GM12878 (cell line): ENCODE measurements at regions not wholly inside any gene's neighbourhood (a gene's known extent, or its start where the extent isn't known, plus 50 kb on each side); places are given as distances from the start of the nearest gene placed in this dataset.

Experiments
- BHLHE40 ChIP-seq, 2 experiments: fragments of 450-650 bp in 1 of 2; IDR thresholded peaks; 2 replicates each; pipeline ENCODE4 v1.6.1; 2011 to 2017; ENCODE audit warnings: low read depth in 2 of 2, borderline replicate concordance in 1 of 2, improper control_type of control experiment in 1 of 2, low read length in 1 of 2, mild to moderate bottlenecking in 1 of 2
- CBX5 ChIP-seq: sonication (generic); IDR thresholded peaks from 2 replicates; pipeline ENCODE4 v1.6.1; 2016; ENCODE audit warnings: low read depth, moderate library complexity, mild to moderate bottlenecking, inconsistent platforms
- CREB1 ChIP-seq: IDR thresholded peaks from 2 replicates; pipeline ENCODE4 v1.6.1; 2012; ENCODE audit warnings: low read depth, mild to moderate bottlenecking, inconsistent platforms
- CTCF ChIP-seq, 3 experiments: IDR thresholded peaks in 2 of 3; conservative IDR thresholded peaks in 1 of 3; 2 replicates each; pipeline ENCODE4 v1.5.1; 2011; ENCODE audit warnings: low read depth in 3 of 3, low read length in 3 of 3, mild to moderate bottlenecking in 3 of 3, control low read depth in 2 of 3, moderate library complexity in 2 of 3, inconsistent platforms in 1 of 3, mixed read lengths in 1 of 3; ENCODE audit not compliant: control insufficient read depth in 2 of 3, insufficient read depth in 1 of 3; ENCODE audit errors: extremely low read depth in 1 of 3
- HDAC2 ChIP-seq: fragments of 200-600 bp; sonication (generic); IDR thresholded peaks from 2 replicates; pipeline ENCODE4 v1.6.1; 2017
- KDM1A ChIP-seq: fragments of 200-600 bp; sonication (generic); IDR thresholded peaks from 2 replicates; pipeline ENCODE4 v1.6.1; 2016; ENCODE audit warnings: borderline replicate concordance
- NFXL1 ChIP-seq: fragments of 450-650 bp; IDR thresholded peaks from 2 replicates; pipeline ENCODE4 v1.6.1; 2017; ENCODE audit warnings: antibody characterized with exemption, mild to moderate bottlenecking, borderline replicate concordance
- POLR2AphosphoS5 ChIP-seq: IDR thresholded peaks from 2 replicates; pipeline ENCODE4 v1.6.1; 2011; ENCODE audit warnings: mild to moderate bottlenecking, low read length, inconsistent platforms
- POU2F2 ChIP-seq: IDR thresholded peaks from 3 replicates; pipeline ENCODE4 v1.6.1; 2011; ENCODE audit warnings: low read depth, mild to moderate bottlenecking, low read length, borderline replicate concordance
- SUZ12 ChIP-seq: fragments of 200-600 bp; sonication (generic); IDR thresholded peaks from one replicate; pipeline ENCODE4 v1.6.1; 2018; ENCODE audit warnings: antibody characterized with exemption, mild to moderate bottlenecking; ENCODE audit not compliant: unreplicated experiment
- YY1 ChIP-seq: IDR thresholded peaks from 2 replicates; pipeline ENCODE4 v1.6.1; 2011; ENCODE audit warnings: low read depth, mild to moderate bottlenecking, low read length

DNA sequence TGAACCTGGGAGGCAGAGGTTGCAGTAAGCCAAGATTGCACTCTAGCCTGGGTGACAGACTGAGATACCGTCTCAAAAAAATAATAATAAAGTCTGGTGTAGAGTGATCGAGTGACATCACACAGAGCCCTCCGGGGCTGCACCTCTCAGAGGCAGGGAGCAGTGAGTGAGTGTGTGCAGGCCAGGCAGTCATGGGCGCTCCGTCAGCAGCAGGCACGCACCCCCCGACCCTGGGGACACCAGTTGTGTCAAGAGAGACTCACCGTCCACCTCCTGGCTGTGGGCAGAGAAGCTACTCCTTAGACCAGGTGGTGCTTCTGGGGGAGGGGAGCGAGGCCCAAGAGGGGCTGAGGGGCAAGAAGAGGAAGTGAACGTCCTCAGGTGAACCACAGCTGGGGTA, 91.8 kb downstream of the SIK1 start:
- TF ChIP-seq HDAC2: no peak
- no peak for TF ChIP-seq CTCF (IDR thresholded peaks at IDR 0.05 in 2 of 3, conservative IDR thresholded peaks at IDR 0.05 in 1 of 3; ENCODE audit: control insufficient read depth in 2 of 3, extremely low read depth in 1 of 3, insufficient read depth in 1 of 3, low read depth in 3 of 3, low read length in 3 of 3)
- no peak for TF ChIP-seq POU2F2
- no peak for TF ChIP-seq NFXL1
- no peak for TF ChIP-seq BHLHE40 (IDR thresholded peaks at IDR 0.05; ENCODE audit: borderline replicate concordance in 1 of 2, low read depth in 2 of 2, low read length in 1 of 2)
- TF ChIP-seq YY1: no peak
- TF ChIP-seq POLR2AphosphoS5: no peak
- no peak for TF ChIP-seq SUZ12
- no peak for TF ChIP-seq CREB1
- TF ChIP-seq CBX5: no peak
- no peak for TF ChIP-seq KDM1A
